GM21526 (cell line): ENCODE measurements at regions not wholly inside any gene's neighbourhood (a gene's known extent, or its start where the extent isn't known, plus 50 kb on each side); places are given as distances from the start of the nearest gene placed in this dataset.
"Not testable (repeated sequence)": the region's sequence is repeated elsewhere in the genome, so short reads cannot be mapped to it uniquely, and the experiment has no call there.

ENCODE experiments used
- ATAC-seq: cut with Tn5 transposase; IDR thresholded peaks from one replicate; pipeline ENCODE4 v1.9.1; 2021; ENCODE audit warnings: moderate library complexity; ENCODE audit not compliant: unreplicated experiment, low FRiP score

DNA sequence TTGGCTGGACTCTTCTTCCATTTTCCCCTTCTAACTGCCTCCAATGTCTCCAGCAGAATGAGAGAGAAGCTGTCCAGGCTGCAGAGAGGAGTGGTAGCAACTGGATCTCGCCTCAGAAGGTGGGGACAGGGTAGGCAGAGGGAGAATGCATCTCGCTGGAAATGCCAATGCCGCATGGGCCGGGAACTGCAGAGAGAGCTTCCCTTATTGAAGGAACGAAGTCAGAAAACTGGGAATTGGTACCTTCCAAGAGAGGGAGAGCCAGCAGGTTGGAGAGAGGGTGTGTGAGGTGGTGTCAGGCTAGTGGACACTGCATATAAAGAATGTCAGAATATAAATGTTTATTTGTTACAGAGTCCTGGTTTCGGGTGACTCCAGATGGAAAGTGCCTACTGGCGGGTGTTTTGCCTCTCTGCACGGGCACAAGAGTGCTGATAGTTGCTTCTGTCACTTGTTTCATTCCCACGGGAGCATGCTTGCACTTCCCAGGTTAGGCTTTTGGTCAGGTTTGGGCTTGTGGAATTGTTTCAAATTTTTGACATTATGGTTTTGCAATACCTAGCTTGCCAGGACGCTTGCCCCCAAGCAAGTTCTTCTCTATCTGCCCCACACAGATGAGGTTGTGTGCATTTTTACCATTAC lies 156.8 kb upstream of the STS start:
- no peak for ATAC-seq

DNA sequence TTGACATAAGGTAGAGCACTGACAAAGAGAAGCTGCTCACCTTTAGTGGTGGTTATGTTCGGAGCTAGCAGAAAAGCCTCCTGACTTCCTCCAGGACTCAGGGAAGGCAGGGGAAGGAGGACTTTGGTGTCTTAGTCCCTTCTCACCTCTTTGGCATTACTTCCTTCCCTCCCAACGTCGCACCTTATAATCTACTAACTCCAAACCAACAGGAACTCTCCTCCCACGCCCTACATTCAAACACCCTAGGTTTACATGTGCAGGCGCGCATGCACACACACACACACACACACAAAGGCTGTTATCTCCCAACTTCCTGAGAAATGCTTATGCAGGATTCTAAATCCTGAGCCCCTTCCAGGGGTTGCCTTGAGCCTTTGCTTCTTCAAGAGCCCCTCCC lies 157.7 kb upstream of the STS start:
- ATAC-seq, result no peak

DNA sequence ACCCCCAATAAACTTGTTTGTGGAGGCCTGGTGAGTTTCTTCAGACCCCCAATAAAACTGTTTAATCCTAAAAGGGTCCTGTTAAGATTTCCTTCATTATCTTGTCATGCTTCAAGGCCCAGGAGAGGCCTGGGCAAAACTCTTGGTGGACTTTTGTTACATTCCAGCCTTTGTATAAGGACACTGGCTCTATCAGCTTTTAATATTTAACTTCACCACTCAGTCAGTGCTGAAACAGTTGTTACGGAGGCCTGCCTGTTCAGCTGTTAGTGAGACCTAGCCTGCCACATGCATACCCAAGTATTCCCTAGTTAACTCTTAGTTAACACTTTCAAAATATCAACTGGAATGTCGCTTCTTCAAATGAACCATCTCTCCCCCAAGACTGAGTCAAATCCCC lies 158.8 kb upstream of the STS start:
- ATAC-seq, result not testable (repeated sequence)

DNA sequence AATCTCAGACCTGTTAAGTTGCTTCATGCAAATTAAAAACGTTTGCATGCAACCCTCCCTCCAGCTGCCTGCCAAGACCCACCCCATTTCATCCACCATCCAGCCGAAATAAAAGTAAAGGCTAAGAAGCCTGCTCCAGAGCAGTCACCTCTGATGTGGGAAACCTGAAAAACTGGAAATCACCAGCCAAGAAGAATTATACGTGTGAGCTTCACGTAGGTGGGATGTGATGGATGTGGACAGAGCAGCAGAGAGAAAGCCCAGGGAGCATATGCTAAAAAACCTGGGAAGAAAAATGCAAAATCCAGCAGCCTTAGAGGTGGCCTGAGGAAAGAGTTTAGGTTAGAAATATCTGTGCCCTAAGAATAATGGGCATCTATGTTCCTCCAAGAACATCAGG lies 160.6 kb upstream of the STS start:
- ATAC-seq, result no peak

DNA sequence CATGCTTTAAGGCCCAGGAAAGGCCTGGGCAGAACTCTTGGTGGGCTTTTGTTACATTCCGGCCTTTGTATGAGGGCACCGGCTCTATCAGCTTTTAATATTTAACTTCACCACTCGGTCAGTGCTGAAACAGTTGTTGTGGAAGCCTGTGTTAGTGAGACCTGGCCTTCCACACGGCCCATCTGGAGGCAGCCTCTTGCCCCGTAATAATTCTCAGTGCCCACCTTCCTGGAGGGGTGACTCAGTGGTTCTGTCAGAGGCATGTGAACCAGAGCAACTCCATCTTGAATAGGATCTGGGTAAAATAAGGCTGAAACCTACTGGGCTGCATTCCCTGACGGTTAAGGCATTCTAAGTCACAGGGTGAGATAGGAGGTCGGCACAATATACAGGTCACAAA lies 162.0 kb upstream of the STS start:
- no peak for ATAC-seq

DNA sequence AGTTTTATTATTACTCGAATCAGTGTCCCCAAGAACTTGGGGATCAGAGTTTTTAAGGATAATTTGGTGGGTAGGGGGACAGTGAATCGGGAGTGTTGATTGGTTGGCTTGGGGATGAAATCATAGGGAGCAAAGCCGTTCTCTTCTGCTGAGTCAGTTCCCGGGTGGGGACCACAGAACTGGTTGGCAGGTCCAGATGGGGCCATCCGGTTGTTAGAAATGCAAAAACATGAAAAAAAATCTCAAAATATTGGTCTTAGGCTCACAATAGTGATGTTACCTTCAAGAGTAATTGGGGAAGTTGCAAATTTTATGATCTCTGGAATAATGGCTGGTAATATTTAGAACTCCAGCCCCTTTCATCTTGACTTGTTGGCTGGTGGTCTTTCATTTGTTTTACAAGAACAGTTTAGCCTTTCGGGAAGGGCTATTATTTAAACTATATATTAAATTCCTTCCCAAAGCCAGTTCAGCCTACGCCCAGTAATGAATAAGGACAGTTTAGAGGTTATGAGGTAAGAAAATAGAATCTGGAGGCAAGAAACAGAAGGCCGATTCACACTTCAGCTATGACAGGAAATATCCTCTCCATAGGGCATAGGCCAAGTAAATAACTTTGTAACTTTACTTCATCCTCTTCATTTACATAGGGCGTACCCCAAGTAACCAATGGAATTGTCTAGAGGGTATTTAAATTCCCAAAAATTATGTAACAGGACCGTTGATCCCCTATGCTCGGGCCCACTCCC lies 164.1 kb upstream of the STS start:
- ATAC-seq, result no peak

DNA sequence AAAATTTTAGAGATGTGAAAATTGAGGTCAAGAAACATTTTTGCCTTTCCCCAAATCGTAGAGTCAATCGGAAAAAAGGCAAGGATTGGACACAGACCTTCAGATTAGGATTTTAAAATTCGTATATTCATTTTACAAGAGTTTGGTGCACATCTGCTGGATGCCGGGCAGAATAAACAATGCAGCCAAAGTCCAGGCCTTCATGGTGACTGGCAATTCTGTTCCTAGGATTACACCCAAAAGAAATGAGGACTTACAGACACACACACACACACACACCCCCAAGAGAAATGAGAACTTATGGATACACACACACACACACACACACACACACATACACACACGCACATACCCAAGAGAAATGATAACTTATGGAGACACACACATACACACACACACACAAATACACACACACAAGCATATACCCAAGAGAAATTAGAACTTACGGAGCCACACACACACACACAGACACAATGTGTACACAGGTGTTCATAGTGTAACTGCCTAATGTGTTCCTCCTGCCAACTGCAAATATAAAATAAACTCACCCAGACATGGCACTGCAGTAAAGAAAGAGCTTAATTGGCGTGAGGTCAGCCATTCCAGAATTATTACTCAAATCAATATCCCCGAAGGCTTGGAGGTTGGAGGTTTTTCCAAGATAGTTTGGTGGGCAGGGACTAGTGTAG lies 165.7 kb upstream of the STS start:
- no peak for ATAC-seq

DNA sequence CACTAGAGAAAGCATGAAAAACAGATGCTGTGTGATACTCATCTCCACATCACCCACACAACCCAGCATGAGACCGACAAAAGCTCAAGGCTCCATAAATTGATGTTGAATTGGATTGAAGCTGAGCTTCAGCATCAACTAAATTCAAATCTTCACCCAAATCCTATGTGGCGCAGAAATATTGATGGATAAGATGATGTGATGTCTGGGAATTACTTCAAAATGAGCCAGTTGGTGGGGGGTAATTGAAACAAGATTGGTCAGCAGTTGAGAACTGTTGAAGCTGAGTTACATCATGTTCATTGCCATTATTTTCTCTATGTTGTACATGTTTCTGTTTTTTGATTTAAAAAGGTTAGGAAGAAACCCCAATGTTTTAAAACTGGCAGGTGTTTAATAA lies 166.5 kb upstream of the STS start:
- ATAC-seq, result no peak

DNA sequence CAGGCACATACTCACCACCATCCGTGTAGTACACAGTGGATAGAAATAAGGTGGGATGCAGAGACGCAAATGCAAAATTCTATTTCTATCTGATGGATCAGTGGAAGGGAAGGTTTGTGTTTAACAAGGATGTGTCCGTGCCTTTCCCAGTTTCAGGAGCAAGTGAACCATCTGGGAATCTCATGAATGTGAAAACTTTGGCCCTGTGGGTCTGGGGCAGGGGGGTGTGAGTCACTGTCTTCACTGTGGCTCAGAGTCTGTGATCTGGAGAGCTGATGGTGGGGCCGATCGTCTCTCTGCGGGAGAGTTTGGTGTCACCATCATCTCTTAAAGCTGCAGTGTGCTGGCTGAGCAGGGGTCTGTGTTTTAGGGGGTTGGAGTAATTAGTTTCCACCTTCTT lies 179.3 kb upstream of the STS start:
- no peak for ATAC-seq

DNA sequence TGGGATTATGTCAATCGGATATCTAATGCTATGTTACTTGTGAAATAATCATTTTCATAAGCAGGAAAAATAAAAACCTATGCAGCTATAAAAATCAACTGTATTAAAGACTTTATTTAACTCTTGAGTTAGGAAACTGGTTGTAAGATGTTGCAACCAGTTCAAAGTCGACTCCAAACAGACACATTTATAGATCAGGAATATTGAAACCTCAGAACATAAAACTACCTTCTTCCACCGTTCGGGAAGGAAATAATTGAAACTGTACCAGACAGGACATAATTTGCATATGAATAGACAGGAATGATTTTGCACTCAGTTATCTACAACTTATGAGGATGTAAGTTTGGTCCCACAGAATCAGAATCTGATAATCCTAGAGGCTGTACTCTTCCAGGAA lies 181.8 kb upstream of the STS start:
- ATAC-seq, result no peak

DNA sequence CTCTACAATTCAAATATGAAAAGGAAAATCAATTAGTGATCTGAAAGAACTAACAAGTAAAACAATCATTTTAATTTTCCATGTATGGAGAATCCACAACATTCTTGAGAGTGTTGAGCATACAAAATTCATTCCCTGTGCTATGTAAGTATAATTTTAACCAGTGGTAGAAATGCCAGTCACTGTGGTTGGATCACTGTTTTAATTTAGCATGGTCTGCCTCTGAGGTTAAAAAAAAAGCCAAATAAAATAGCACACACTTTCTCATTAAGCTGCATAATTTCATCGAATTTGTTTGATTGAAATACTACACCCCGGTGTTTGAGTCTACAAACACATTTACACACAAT lies 185.5 kb upstream of the STS start:
- no peak for ATAC-seq

DNA sequence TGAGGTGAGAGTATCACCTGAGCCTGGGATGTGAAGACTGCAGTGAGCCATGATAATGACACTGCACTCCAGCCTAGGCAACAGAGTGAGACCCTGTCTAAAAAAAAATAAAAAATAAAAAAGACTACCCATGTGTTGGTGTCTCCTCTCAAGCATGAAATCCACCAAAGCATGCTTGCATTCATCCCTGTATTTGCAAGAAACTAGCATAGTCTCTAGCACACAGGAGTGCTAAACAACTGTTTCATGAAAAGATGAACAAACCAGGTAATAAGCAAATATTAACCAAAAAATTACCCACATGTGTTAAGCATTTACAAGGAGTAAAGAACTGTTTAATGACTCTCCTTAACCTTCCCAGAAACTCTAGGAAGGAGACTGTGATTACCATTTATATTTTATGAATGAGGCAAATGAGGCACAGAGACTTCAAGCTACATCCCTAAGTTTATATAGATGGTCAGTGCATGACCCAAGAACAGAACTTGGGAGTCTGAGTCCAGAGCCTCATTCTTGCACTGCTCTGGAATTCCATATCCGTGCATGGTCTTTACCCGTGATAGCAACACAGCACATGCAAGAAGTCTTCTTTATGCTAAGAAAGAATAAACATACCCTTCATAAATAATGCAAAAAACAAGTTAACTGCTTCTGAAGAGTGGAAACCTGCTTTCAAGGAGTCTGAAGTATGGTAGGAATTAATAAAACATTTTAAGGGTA lies 186.1 kb upstream of the STS start:
- no peak for ATAC-seq

DNA sequence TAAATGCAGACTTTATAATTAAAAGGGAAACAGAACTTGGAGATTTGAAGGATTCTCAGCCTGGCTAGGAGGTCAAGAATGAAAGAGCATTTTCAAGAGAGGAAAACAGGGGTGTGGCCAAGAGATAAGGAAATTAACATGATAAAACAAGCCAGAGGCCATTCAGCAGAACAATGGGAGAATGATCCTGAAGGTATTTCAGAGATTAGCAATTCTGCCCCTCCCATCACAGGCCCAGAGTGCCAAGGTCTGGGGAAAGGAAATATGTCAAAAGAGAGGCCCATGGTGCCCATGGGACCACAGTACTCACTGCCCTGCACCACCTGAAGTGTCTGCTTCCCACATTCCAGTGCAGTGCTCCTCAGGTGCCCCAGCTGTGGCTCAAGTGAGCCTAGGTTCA lies 188.5 kb upstream of the STS start:
- ATAC-seq, result no peak

DNA sequence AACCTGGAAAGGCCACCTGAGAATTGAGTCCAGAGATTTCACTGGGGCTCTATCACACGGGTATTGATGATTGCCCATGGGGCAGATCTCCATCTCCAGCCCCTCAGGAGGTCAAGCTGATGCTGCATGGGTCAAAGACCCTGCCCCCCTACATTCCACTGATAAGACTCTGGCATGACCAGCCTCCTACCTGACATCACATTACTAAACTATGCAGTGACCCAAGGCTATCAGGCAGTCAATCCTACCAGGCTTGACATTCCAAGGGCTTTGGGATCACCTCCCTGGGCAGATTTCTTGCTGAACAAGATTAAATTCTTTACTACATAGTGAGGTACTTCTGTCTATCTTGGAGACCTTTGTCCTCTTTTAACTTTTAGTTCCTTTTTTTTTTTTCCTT lies 192.7 kb upstream of the STS start:
- no peak for ATAC-seq

DNA sequence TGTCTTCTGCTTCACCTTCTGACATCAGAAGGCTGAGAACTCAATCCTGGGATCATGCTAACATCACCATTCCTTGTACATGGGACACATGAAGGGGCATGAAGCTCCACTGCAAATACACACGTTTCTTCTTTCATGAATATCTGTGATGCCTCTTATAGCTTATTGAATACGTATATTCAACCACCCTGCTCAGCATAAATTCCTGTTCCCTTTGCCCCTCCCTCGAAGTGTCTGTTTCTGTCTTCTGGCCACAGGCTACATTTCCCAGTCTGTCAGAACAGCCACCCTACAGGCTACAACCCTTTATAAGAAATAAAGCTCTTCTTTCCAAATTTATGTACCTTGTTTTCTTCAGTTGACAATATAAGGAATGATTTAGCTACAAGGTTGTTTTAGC lies 201.3 kb upstream of the STS start:
- ATAC-seq, result no peak

DNA sequence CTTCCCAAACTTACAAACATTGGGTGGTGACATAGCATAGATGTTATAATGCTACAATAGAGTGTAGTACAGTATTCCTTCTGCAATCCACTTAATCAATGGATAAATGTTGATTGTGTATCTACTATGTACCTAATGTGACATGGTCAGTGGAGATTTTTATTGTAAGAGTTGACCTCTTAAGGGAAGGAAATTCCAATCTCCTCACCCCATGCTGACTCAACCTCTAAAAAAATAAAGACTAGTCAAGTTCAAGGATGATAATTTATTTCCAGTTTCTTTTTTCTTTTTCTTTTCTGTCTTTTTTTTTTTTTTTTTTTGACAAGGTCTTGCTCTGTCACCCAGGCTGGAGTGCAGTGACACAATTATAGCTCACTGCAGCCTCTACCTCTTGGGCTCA lies 206.5 kb upstream of the STS start:
- no peak for ATAC-seq

DNA sequence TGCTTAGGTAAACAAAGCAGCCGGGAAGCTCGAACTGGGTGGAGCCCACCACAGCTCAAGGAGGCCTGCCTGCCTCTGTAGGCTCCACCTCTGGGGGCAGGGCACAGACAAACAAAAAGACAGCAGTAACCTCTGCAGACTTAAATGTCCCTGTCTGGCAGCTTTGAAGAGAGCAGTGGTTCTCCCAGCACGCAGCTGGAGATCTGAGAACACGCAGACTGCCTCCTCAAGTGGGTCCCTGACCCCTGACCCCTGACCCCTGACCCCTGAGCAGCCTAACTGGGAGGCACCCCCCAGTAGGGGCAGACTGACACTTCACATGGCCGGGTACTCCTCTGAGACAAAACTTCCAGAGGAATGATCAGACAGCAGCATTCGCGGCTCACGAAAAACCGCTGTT lies 214.6 kb upstream of the STS start:
- ATAC-seq, result not testable (repeated sequence)

DNA sequence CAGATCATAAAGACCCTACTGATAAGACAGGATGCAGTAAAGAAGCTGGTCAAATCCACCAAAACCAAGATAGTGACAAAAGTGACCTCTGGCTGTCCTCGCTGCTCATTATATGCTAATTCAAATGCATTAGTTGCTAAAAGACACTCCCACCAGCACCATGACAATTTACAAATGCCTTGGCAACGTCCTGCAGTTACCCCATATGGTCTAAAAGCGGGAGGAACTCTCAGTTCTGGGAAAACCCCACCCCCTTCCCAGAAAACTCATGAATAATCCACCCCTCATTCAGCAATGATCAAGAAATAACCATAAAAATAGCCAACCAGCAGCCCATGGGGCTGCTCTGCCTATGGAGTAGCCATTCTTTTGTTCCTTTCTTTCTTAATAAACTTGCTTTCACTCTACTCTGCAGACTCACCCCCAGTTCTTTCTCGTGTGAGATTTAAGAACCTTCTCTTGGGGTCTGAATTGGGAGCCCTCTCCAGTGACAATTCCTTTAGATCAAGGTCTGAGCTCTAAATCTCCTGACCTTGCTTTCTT lies 217.1 kb upstream of the STS start:
- ATAC-seq, result no peak

DNA sequence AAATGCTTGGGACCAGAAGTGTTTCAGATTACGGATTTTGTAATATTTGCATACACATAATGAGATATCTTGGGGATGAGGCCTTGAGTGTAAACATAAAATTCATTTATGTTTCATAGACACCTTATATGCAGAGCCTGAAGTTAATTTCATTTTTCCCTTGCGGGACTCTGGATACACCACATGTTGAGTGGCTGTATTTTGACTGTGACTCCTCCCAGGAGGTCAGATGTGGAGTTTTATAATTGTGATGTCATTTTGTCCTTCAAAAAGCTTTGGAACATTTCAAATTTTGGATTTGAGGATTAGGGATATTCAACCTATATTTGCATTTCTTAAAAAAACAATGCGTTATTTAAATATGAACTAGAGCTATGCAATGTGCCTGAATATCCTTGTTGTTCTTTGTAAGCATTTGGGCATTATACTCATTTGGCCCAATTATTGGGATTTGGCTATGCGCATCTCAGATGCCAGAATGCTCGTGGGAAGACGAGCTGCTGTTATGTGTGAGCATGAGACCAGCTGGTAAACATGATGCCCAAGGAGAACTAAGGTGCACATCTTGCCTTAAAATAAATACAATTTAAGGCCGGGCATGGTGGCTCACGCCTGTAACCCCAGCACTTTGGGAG lies 223.0 kb upstream of the STS start:
- ATAC-seq, result no peak

DNA sequence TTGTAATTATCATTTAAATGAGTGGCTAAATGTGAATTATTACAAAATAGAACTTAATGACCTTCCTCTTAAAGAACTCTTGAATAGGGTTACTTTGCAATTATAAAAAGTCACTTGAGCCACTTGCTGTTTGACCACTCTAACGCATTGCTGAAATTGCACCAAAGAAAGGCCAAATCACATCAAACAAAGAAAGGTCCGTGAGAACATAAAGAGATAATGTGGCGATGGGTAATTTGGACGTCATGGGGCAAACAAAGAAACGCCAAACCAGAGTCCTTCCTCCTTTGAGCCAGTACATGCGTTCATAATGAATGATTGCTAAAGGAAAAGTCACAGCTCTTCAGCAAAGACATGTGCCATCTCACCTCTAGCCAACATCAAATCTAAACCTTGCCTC lies 229.8 kb upstream of the STS start:
- ATAC-seq, result no peak

DNA sequence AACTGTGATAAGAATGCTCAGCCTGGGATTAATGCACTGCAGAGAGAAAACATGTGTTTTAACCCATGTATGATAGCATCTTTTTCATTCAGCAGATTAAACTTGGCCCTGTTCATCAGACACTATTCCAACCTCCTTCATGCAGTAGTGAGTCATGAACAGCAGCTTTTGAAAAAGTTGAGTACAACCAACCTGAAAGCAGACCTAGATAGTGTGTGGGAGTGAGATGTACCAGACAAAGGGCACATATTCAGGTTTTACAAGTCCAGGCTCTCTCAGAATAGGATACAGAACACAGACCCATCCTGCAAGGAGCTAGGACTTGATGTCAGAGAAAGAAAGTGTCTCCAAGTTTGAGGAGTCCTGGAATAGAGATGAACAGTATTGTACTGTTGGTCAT lies 237.3 kb upstream of the STS start:
- ATAC-seq, result peak; percentile 55
